Ascending aorta (tissue), 2 donors: ENCODE measurements at regions not wholly inside any gene's neighbourhood (a gene's known extent, or its start where the extent isn't known, plus 50 kb on each side); places are given as distances from the start of the nearest gene placed in this dataset.

Source experiments
- DNase-seq, 2 donors: peaks; one replicate each; pipeline ENCODE4 v3.0.0-alpha.2; 2019; ENCODE audit warnings: low spot score in 2 of 2
- H3K27ac ChIP-seq, 2 donors: fragments of 200-600 bp; sonication (generic); one replicate each; pipeline ENCODE4 v1.5.1; 2016 to 2017; ENCODE audit warnings: mild to moderate bottlenecking in 1 of 2
- H3K27me3 ChIP-seq: fragments of 200-600 bp; sonication (generic); one replicate; pipeline ENCODE4 v1.5.1; 2017
- H3K36me3 ChIP-seq, 2 donors: fragments of 200-600 bp; sonication (generic); one replicate each; pipeline ENCODE4 v1.5.1; 2016
- H3K4me1 ChIP-seq, 2 donors: fragments of 200-600 bp; sonication (generic); one replicate each; pipeline ENCODE4 v1.5.1; 2016 to 2017; ENCODE audit warnings: mild to moderate bottlenecking in 1 of 2
- H3K4me3 ChIP-seq, 2 donors: fragments of 200-600 bp; sonication (generic); one replicate each; pipeline ENCODE4 v1.5.1; 2016 to 2017; ENCODE audit warnings: mild to moderate bottlenecking in 1 of 2
- H3K9me3 ChIP-seq, 2 donors: fragments of 200-600 bp; sonication (generic); one replicate each; pipeline ENCODE4 v1.5.1; 2016
- intact Hi-C: fragments of 100-400 bp; cut with DNase I; formaldehyde crosslinking; loops from one replicate; pipeline ENCODE4 v1.15.1; 2023
- TF ChIP-seq, protein P1 (sequence below), 3 experiments: fragments of 200-600 bp in 2 of 3; fragments of 450-650 bp in 1 of 3; sonication (generic) in 2 of 3; IDR thresholded peaks; one replicate each; pipeline ENCODE4 v1.5.1; 2016 to 2019; ENCODE audit warnings: antibody characterized with exemption in 3 of 3, mild to moderate bottlenecking in 1 of 3, moderate library complexity in 1 of 3

DNA sequence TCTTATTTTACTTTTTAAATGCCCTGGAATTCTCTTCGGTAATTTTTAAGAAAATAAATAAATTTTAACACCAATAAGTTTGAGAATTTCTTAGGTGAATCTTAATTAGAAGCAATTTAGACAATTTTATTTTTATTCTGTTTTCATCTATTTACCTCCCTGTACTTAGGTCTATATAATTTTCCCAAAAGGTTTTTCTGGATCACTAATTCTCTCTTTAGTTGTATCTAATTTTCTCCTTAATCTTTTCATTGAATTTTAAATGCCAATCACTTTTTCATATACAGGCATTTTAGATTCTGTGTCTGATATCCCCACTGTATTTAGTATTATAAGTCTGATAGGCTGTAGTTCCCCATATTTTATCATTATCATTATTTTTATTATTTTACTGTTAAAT is 845.3 kb downstream of the TRIML1 start:
- TF ChIP-seq, protein P1, sequence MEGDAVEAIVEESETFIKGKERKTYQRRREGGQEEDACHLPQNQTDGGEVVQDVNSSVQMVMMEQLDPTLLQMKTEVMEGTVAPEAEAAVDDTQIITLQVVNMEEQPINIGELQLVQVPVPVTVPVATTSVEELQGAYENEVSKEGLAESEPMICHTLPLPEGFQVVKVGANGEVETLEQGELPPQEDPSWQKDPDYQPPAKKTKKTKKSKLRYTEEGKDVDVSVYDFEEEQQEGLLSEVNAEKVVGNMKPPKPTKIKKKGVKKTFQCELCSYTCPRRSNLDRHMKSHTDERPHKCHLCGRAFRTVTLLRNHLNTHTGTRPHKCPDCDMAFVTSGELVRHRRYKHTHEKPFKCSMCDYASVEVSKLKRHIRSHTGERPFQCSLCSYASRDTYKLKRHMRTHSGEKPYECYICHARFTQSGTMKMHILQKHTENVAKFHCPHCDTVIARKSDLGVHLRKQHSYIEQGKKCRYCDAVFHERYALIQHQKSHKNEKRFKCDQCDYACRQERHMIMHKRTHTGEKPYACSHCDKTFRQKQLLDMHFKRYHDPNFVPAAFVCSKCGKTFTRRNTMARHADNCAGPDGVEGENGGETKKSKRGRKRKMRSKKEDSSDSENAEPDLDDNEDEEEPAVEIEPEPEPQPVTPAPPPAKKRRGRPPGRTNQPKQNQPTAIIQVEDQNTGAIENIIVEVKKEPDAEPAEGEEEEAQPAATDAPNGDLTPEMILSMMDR (IDR thresholded peaks at IDR 0.05): no peak
- H3K4me3 ChIP-seq: no peak overlapping the region
- H3K27ac ChIP-seq: no peak overlapping the region
- no peaks in the 10 kb centered on the region for H3K27me3 ChIP-seq
- H3K9me3 ChIP-seq: no peaks in the 10 kb centered on the region
- DNase-seq: no peak
- intact Hi-C loops: no loop called here
- no peaks in the 10 kb centered on the region for H3K36me3 ChIP-seq
- no peaks in the 10 kb centered on the region for H3K4me1 ChIP-seq

DNA sequence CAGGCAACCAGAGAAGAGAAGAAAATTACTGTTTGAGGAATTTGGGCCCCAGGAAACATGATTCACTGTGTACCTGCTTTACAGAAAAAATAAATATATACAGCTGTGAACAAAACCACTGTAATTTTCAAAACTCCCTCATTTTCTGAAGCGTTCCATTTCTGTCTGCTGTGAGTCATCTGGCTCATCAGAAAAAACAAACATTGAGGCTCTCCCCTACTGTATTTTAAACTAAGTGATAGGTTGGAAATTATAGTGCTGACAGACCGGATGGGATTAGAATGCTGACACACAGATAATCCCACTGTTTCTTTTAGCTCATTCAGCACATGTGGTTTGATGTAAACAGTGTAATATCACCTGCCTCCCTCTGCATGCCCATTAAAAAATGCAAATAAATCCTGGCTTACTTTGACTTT is 847.0 kb downstream of the TRIML1 start:
- intact Hi-C loops: no loop called here
- TF ChIP-seq, protein P1 (IDR thresholded peaks at IDR 0.05): no peak
- Histone ChIP-seq H3K9me3 (no peaks in the 10 kb centered on the region), H3K27me3 (no peaks in the 10 kb centered on the region), H3K36me3 (no peaks in the 10 kb centered on the region), H3K4me3 (no peak overlapping the region), H3K4me1 (no peaks in the 10 kb centered on the region), H3K27ac (no peak overlapping the region)
- no peak for DNase-seq

DNA sequence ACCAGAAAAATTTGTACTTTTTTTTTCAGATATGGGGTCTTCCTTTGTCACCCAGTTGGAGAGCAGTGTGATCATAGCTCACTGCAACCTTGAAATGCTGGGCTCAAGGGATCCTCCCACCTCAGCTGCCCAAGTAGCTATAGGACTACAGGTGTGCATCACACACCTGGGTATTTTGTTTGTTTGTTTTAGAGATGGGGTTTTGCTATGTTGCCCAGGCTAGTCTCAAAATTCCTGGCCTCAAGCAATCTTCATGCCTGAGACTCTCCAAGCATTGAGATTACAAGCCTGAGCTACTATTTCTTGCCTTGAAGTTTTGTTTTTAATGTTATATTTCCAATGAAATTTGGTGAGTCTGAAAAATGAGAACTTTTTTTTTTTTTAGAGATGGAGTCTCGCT is 847.8 kb downstream of the TRIML1 start:
- H3K36me3 ChIP-seq: no peaks in the 10 kb centered on the region
- no peak for DNase-seq
- H3K4me1 ChIP-seq: no peaks in the 10 kb centered on the region
- no peaks in the 10 kb centered on the region for H3K27me3 ChIP-seq
- no peak overlapping the region for H3K4me3 ChIP-seq
- intact Hi-C loops: no loop called here
- H3K27ac ChIP-seq: no peak overlapping the region
- H3K9me3 ChIP-seq: no peaks in the 10 kb centered on the region
- TF ChIP-seq, protein P1 (IDR thresholded peaks at IDR 0.05): no peak

DNA sequence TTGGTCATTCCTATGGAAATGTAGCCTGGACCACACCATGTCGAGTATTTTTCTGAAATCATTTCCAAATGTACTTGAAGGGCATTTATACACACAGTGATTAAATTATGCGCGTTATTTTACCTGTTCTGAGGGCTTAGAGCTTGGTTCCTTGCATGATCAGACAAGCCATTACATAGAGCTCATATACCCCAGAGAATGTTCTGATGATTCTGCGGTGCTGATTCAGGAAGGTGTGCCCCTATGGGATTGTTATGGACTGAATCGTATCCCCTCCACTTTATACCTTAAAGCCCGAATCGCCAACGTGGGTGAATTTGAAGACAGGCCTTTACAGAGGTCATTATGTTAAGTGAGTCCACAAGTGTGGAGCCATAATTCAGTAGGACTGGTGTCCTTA is 848.9 kb downstream of the TRIML1 start:
- H3K36me3 ChIP-seq: no peaks in the 10 kb centered on the region
- no peak overlapping the region for H3K4me3 ChIP-seq
- no peak for DNase-seq
- H3K27ac ChIP-seq: no peak overlapping the region
- H3K9me3 ChIP-seq: no peaks in the 10 kb centered on the region
- H3K4me1 ChIP-seq: no peaks in the 10 kb centered on the region
- intact Hi-C loops: no loop called here
- no peaks in the 10 kb centered on the region for H3K27me3 ChIP-seq
- TF ChIP-seq, protein P1 (IDR thresholded peaks at IDR 0.05): no peak

DNA sequence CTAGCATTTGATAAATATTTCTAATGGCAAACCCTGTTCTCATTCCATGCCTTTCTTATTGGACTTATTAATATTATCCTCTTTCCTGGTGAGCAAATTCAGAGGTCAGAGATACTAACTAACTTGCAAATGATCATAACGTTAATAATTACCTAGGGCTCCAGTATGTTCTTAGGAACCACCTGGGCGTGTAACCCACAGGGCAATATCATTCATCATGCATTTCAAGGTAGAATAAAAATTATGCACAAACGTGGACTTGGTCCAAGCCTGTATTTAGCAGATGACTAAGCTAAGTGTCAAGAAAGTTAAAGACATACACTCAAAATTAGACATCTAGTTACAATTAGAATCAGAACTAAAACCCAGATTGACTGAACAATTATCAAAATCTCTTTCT is 850.1 kb downstream of the TRIML1 start:
- Histone ChIP-seq H3K9me3 (no peaks in the 10 kb centered on the region), H3K27ac (no peak overlapping the region), H3K36me3 (no peaks in the 10 kb centered on the region), H3K4me1 (no peaks in the 10 kb centered on the region), H3K27me3 (no peaks in the 10 kb centered on the region), H3K4me3 (no peak overlapping the region)
- intact Hi-C loops: no loop called here
- DNase-seq: no peak
- TF ChIP-seq, protein P1 (IDR thresholded peaks at IDR 0.05): no peak

DNA sequence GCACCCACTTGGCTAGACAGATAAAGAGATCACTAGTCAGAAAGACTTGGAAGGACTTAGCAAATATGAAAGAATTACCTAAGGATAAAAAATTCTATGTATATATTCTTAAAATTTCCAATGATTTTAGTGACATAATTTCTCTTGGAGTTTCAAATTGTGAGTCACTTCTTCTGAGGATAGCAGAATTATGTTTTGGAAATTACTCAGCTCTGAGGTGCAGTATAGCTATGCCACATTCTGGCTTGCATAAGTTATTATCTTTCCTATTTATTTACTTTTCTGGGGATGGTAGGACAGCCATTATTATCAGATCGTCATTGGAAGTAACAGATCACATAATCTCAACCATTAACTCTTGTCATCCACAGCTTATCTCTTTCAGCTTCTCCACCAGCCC is 853.5 kb downstream of the TRIML1 start:
- Histone ChIP-seq H3K4me3 (no peak overlapping the region), H3K9me3 (no peaks in the 10 kb centered on the region), H3K27me3 (no peaks in the 10 kb centered on the region), H3K36me3 (no peaks in the 10 kb centered on the region), H3K27ac (no peak overlapping the region), H3K4me1 (no peaks in the 10 kb centered on the region)
- TF ChIP-seq, protein P1 (IDR thresholded peaks at IDR 0.05): no peak
- intact Hi-C loops: no loop called here
- DNase-seq: no peak
